GM23338 (cell line): ENCODE measurements at regions not wholly inside any gene's neighbourhood (a gene's known extent, or its start where the extent isn't known, plus 50 kb on each side); places are given as distances from the start of the nearest gene placed in this dataset.

Experiments
- ATAC-seq: fragments of 200-7000 bp; cut with Tn5 transposase; 3 replicates; pipeline ENCODE4 v1.9.1; 2020
- DNase-seq: peaks from one replicate; pipeline ENCODE4 v3.0.0-alpha.2; 2015; ENCODE audit warnings: low spot score
- H2AFZ ChIP-seq: fragments of 200-600 bp; sonication (generic); 2 replicates; pipeline ENCODE4 v1.8.0; 2016; ENCODE audit warnings: antibody characterized with exemption, mild to moderate bottlenecking, moderate library complexity
- H3F3A ChIP-seq: fragments of 200-600 bp; sonication (generic); replicated peaks from 2 replicates; pipeline ENCODE4 v1.8.0; 2017; ENCODE audit warnings: antibody characterized with exemption, mixed run types, low read depth
- H3K27ac ChIP-seq: fragments of 200-600 bp; sonication (generic); 2 replicates; pipeline ENCODE4 v1.6.1; 2016; ENCODE audit warnings: low read depth
- H3K27me3 ChIP-seq: fragments of 200-600 bp; sonication (generic); 2 replicates; pipeline ENCODE4 v1.8.0; 2016; ENCODE audit warnings: mild to moderate bottlenecking, mixed run types, moderate library complexity; ENCODE audit not compliant: insufficient read depth
- H3K36me3 ChIP-seq: fragments of 200-600 bp; sonication (generic); 2 replicates; pipeline ENCODE4 v1.8.0; 2016; ENCODE audit warnings: mild to moderate bottlenecking; ENCODE audit not compliant: insufficient read depth
- H3K4me1 ChIP-seq: fragments of 200-600 bp; sonication (generic); 2 replicates; pipeline ENCODE4 v1.8.0; 2016; ENCODE audit warnings: mild to moderate bottlenecking, moderate library complexity; ENCODE audit not compliant: insufficient read depth
- H3K4me2 ChIP-seq: fragments of 200-600 bp; sonication (generic); 2 replicates; pipeline ENCODE4 v1.7.1; 2017; ENCODE audit warnings: mixed run types
- H3K4me3 ChIP-seq: fragments of 200-600 bp; sonication (generic); 2 replicates; pipeline ENCODE4 v1.6.1; 2016; ENCODE audit warnings: mixed run types
- H3K79me2 ChIP-seq: fragments of 200-600 bp; sonication (generic); replicated peaks from 2 replicates; pipeline ENCODE4 v1.8.0; 2017; ENCODE audit warnings: mild to moderate bottlenecking; ENCODE audit not compliant: insufficient read depth
- H3K9me2 ChIP-seq: fragments of 200-600 bp; sonication (generic); 2 replicates; pipeline ENCODE4 v1.8.0; 2017; ENCODE audit not compliant: insufficient read depth
- H4K20me1 ChIP-seq: fragments of 200-600 bp; sonication (generic); replicated peaks from 2 replicates; pipeline ENCODE4 v1.8.0; 2017; ENCODE audit warnings: mild to moderate bottlenecking; ENCODE audit not compliant: insufficient read depth
- H3K27ac Mint-ChIP-seq: 2 replicates; pipeline ENCODE4 v1.8.0; 2020; ENCODE audit warnings: inconsistent platforms, mild to moderate bottlenecking, moderate library complexity, mixed read lengths
- H3K27me3 Mint-ChIP-seq: 3 replicates; pipeline ENCODE4 v1.8.0; 2022; ENCODE audit warnings: low read depth, mild to moderate bottlenecking, moderate library complexity, mixed read lengths, inconsistent platforms; ENCODE audit not compliant: insufficient read depth, poor library complexity
- H3K36me3 Mint-ChIP-seq: 3 replicates; pipeline ENCODE4 v1.8.0; 2021; ENCODE audit warnings: low read depth, mild to moderate bottlenecking, inconsistent platforms, moderate library complexity, mixed read lengths
- H3K4me1 Mint-ChIP-seq: 3 replicates; pipeline ENCODE4 v1.8.0; 2020; ENCODE audit warnings: mild to moderate bottlenecking, inconsistent platforms, mixed read lengths
- H3K4me3 Mint-ChIP-seq: 3 replicates; pipeline ENCODE4 v1.8.0; 2021; ENCODE audit warnings: moderate library complexity, mild to moderate bottlenecking, inconsistent platforms, mixed read lengths
- H3K9me3 Mint-ChIP-seq: 3 replicates; pipeline ENCODE4 v1.8.0; 2020; ENCODE audit warnings: moderate library complexity, mild to moderate bottlenecking, inconsistent platforms, mixed read lengths
- CTCF ChIP-seq, 2 experiments: fragments of 200-600 bp in 1 of 2; sonication (generic) in 1 of 2; conservative IDR thresholded peaks; 2 replicates each; pipeline versions ENCODE4 v1.5.1 to v1.6.1; 2016 to 2017; ENCODE audit warnings: antibody characterized with exemption in 2 of 2, low read depth in 2 of 2, mild to moderate bottlenecking in 2 of 2, moderate library complexity in 1 of 2
- EZH2 ChIP-seq: fragments of 200-600 bp; sonication (generic); IDR thresholded peaks from one replicate; pipeline ENCODE4 v1.8.0; 2017; ENCODE audit warnings: antibody characterized with exemption, mild to moderate bottlenecking, low read depth; ENCODE audit not compliant: unreplicated experiment
- EZH2phosphoT487 ChIP-seq: fragments of 200-600 bp; sonication (generic); IDR thresholded peaks from one replicate; pipeline ENCODE4 v1.8.1; 2018; ENCODE audit warnings: antibody characterized with exemption; ENCODE audit not compliant: unreplicated experiment
- JUNB ChIP-seq: IDR thresholded peaks from one replicate; pipeline ENCODE4 v1.6.1; 2016; ENCODE audit warnings: antibody characterized with exemption; ENCODE audit not compliant: unreplicated experiment
- ZNF462 ChIP-seq: fragments of 250-450 bp; sonication (Bioruptor Pico); IDR thresholded peaks from 2 replicates; pipeline ENCODE4 v1.5.0; 2020; ENCODE audit warnings: mild to moderate bottlenecking, moderate library complexity

GRCh38 chr2:114185501-114185900 lies 256.9 kb upstream of the DPP10 start:
- Histone ChIP-seq H3K4me2 (no peak overlapping the region), H3K79me2 (no peaks in the 10 kb centered on the region), H3K27me3 (no peaks in the 10 kb centered on the region), H3K9me2 (0 out of 2 replicates have a peak, but pooled peaks cover 3% of the 10 kb centered on the region), H4K20me1 (no peaks in the 10 kb centered on the region), H2AFZ (no peak overlapping the region), H3K36me3 (no peaks in the 10 kb centered on the region; the same call in 1 of the 2 replicates), H3K4me1 (no peaks in the 10 kb centered on the region), H3F3A (no peaks in the 10 kb centered on the region), H3K4me3 (no peak overlapping the region), H3K27ac (no peak overlapping the region)
- Mint-ChIP-seq H3K4me3 (no peak overlapping the region), H3K36me3 (no peaks in the 10 kb centered on the region), H3K4me1 (no peaks in the 10 kb centered on the region), H3K27ac (no peak overlapping the region), H3K9me3 (peaks cover 33% of the 10 kb centered on the region), H3K27me3 (no peaks in the 10 kb centered on the region)
- no peak for TF ChIP-seq EZH2
- TF ChIP-seq JUNB: no peak
- TF ChIP-seq ZNF462 (CRISPR knock-in tag): no peak
- TF ChIP-seq EZH2phosphoT487: no peak
- no peak for TF ChIP-seq CTCF (conservative IDR thresholded peaks at IDR 0.05; ENCODE audit: low read depth in 2 of 2)
- DNase-seq (no peak), ATAC-seq (no peak)
